HL-60 (cell line): ENCODE measurements at regions not wholly inside any gene's neighbourhood (a gene's known extent, or its start where the extent isn't known, plus 50 kb on each side); places are given as distances from the start of the nearest gene placed in this dataset.
"Not testable (repeated sequence)": the region's sequence is repeated elsewhere in the genome, so short reads cannot be mapped to it uniquely, and the experiment has no call there.

Experiments
- POLR2AphosphoS5 ChIP-seq: IDR thresholded peaks from 2 replicates; pipeline ENCODE4 v1.6.1; 2012; ENCODE audit warnings: low read depth
- TF ChIP-seq, protein P1 (sequence below): IDR thresholded peaks from one replicate; pipeline ENCODE4 v1.5.1; 2011; ENCODE audit warnings: low read length, control low read depth, inconsistent platforms; ENCODE audit not compliant: insufficient read depth
- TF ChIP-seq, protein P2 (sequence below): IDR thresholded peaks from 2 replicates; pipeline ENCODE4 v1.6.1; 2012; ENCODE audit warnings: low read depth; ENCODE audit not compliant: insufficient replicate concordance

DNA sequence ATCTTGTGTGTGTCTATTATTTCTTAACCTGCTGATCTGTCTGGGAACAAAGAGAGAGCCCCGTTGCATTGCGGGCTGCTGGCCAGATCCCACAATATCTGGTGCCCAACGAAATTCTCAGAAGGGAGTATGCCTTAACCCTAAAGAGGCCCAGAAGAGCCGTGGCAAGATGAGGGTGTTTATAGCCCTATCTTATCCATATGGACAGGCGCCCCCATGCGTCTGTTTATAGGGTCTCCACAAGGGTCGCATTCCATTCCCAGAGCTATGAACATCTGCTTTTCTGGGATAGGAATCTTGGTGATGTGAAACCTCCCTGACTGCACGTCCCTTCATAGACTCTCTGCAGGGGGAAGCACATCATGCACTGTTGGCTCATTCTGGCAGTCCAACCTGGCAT, 1262.5 kb downstream of the RAPGEF2 start:
- TF ChIP-seq, protein P1, sequence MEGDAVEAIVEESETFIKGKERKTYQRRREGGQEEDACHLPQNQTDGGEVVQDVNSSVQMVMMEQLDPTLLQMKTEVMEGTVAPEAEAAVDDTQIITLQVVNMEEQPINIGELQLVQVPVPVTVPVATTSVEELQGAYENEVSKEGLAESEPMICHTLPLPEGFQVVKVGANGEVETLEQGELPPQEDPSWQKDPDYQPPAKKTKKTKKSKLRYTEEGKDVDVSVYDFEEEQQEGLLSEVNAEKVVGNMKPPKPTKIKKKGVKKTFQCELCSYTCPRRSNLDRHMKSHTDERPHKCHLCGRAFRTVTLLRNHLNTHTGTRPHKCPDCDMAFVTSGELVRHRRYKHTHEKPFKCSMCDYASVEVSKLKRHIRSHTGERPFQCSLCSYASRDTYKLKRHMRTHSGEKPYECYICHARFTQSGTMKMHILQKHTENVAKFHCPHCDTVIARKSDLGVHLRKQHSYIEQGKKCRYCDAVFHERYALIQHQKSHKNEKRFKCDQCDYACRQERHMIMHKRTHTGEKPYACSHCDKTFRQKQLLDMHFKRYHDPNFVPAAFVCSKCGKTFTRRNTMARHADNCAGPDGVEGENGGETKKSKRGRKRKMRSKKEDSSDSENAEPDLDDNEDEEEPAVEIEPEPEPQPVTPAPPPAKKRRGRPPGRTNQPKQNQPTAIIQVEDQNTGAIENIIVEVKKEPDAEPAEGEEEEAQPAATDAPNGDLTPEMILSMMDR: not testable (repeated sequence)
- TF ChIP-seq POLR2AphosphoS5: not testable (repeated sequence)
- TF ChIP-seq, protein P2, sequence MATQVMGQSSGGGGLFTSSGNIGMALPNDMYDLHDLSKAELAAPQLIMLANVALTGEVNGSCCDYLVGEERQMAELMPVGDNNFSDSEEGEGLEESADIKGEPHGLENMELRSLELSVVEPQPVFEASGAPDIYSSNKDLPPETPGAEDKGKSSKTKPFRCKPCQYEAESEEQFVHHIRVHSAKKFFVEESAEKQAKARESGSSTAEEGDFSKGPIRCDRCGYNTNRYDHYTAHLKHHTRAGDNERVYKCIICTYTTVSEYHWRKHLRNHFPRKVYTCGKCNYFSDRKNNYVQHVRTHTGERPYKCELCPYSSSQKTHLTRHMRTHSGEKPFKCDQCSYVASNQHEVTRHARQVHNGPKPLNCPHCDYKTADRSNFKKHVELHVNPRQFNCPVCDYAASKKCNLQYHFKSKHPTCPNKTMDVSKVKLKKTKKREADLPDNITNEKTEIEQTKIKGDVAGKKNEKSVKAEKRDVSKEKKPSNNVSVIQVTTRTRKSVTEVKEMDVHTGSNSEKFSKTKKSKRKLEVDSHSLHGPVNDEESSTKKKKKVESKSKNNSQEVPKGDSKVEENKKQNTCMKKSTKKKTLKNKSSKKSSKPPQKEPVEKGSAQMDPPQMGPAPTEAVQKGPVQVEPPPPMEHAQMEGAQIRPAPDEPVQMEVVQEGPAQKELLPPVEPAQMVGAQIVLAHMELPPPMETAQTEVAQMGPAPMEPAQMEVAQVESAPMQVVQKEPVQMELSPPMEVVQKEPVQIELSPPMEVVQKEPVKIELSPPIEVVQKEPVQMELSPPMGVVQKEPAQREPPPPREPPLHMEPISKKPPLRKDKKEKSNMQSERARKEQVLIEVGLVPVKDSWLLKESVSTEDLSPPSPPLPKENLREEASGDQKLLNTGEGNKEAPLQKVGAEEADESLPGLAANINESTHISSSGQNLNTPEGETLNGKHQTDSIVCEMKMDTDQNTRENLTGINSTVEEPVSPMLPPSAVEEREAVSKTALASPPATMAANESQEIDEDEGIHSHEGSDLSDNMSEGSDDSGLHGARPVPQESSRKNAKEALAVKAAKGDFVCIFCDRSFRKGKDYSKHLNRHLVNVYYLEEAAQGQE: not testable (repeated sequence)
